IMR-90 (cell line): ENCODE measurements at regions not wholly inside any gene's neighbourhood (a gene's known extent, or its start where the extent isn't known, plus 50 kb on each side); places are given as distances from the start of the nearest gene placed in this dataset.

Experiments used
- ATAC-seq: fragments of 200-7000 bp; cut with Tn5 transposase; 2 replicates; pipeline ENCODE4 v1.9.1; 2020; ENCODE audit warnings: low read depth, mild to moderate bottlenecking, moderate library complexity
- BruUV-seq: library from RNA; stranded (reverse); fragments of 400-500 nt; replicated peaks from 2 replicates; lab custom pipeline; 2021; lab: Mats Ljungman, UMichigan
- CTCF ChIA-PET: fragments of 300-600 bp; formaldehyde crosslinking; extraction: SDS; loops from one replicate; lab custom pipeline; 2021; ENCODE audit warnings: antibody characterized with exemption; lab: Yijun Ruan, JAX
- POLR2A ChIA-PET: fragments of 300-600 bp; sonication (Branson Sonifier 250); formaldehyde crosslinking; loops from one replicate; lab custom pipeline; 2022; ENCODE audit warnings: antibody characterized with exemption; ENCODE audit not compliant: unreplicated experiment; lab: Charles Lee
- DNase-seq: peaks from one replicate; pipeline ENCODE4 v3.0.0; 2013
- H2AFZ ChIP-seq: replicated peaks from 2 replicates; pipeline ENCODE3; 2013; ENCODE audit warnings: low read length, mild to moderate bottlenecking; ENCODE audit not compliant: poor library complexity
- H2AK5ac ChIP-seq: 2 replicates; pipeline ENCODE4 v1.6.1; 2013; ENCODE audit warnings: low read depth, low read length, inconsistent platforms
- H2AK9ac ChIP-seq: replicated peaks from 2 replicates; pipeline ENCODE3; 2013; ENCODE audit warnings: mild to moderate bottlenecking, low read depth, low read length, moderate library complexity; ENCODE audit not compliant: poor library complexity
- H2BK120ac ChIP-seq: 2 replicates; pipeline ENCODE4 v1.6.1; 2013; ENCODE audit warnings: low read depth, low read length, inconsistent platforms
- H2BK15ac ChIP-seq: 3 replicates; pipeline ENCODE4 v1.6.1; 2013; ENCODE audit warnings: low read depth, low read length, inconsistent platforms
- H2BK20ac ChIP-seq: 2 replicates; pipeline ENCODE4 v1.6.1; 2013; ENCODE audit warnings: low read depth, mild to moderate bottlenecking, inconsistent platforms, low read length, moderate library complexity
- H2BK5ac ChIP-seq: 2 replicates; pipeline ENCODE4 v1.6.1; 2013; ENCODE audit warnings: mild to moderate bottlenecking, low read depth, low read length, inconsistent platforms; ENCODE audit not compliant: poor library complexity, severe bottlenecking
- H3K14ac ChIP-seq: replicated peaks from 2 replicates; pipeline ENCODE4 v1.6.1; 2013; ENCODE audit warnings: low read depth, low read length, inconsistent platforms
- H3K18ac ChIP-seq: 2 replicates; pipeline ENCODE4 v1.6.1; 2013; ENCODE audit warnings: low read depth, low read length, control low read depth
- H3K23ac ChIP-seq: 2 replicates; pipeline ENCODE4 v1.6.1; 2013; ENCODE audit warnings: low read depth, low read length, inconsistent platforms
- H3K27ac ChIP-seq: 2 replicates; pipeline ENCODE4 v1.5.1; 2013; ENCODE audit warnings: mild to moderate bottlenecking, control low read depth, low read length; ENCODE audit not compliant: insufficient read depth
- H3K27me3 ChIP-seq: 2 replicates; pipeline ENCODE4 v1.6.1; 2013; ENCODE audit warnings: low read length; ENCODE audit not compliant: control insufficient read depth, insufficient read depth
- H3K36me3 ChIP-seq: 2 replicates; pipeline ENCODE4 v1.6.1; 2013; ENCODE audit warnings: low read length, mixed read lengths; ENCODE audit not compliant: control insufficient read depth, insufficient read depth
- H3K4ac ChIP-seq: 2 replicates; pipeline ENCODE4 v1.6.1; 2013; ENCODE audit warnings: low read depth, low read length, inconsistent platforms
- H3K4me1 ChIP-seq: 2 replicates; pipeline ENCODE4 v1.6.1; 2013; ENCODE audit warnings: low read length, mixed read lengths; ENCODE audit not compliant: control insufficient read depth, insufficient read depth
- H3K4me2 ChIP-seq: 2 replicates; pipeline ENCODE4 v1.6.1; 2013; ENCODE audit warnings: low read depth, mild to moderate bottlenecking, control low read depth, low read length, moderate library complexity
- H3K4me3 ChIP-seq: 2 replicates; pipeline ENCODE4 v1.5.1; 2013; ENCODE audit warnings: low read depth, mild to moderate bottlenecking, control low read depth, low read length, moderate library complexity; ENCODE audit not compliant: insufficient read depth
- H3K56ac ChIP-seq: 2 replicates; pipeline ENCODE4 v1.6.1; 2013; ENCODE audit warnings: low read length, inconsistent platforms; ENCODE audit not compliant: insufficient read depth; ENCODE audit errors: extremely low read depth
- H3K79me1 ChIP-seq, 2 experiments: 2 replicates each; pipeline ENCODE4 v1.6.1; 2013; ENCODE audit warnings: low read length in 2 of 2, inconsistent platforms in 1 of 2, low read depth in 1 of 2
- H3K9ac ChIP-seq: 2 replicates; pipeline ENCODE4 v1.6.1; 2013; ENCODE audit warnings: low read depth, low read length, control low read depth
- H3K9me1 ChIP-seq: 2 replicates; pipeline ENCODE4 v1.6.1; 2013; ENCODE audit warnings: low read length, inconsistent platforms; ENCODE audit not compliant: insufficient read depth
- H3K9me3 ChIP-seq: 2 replicates; pipeline ENCODE4 v1.6.1; 2013; ENCODE audit warnings: low read length; ENCODE audit not compliant: control insufficient read depth, insufficient read depth
- H4K20me1 ChIP-seq: 2 replicates; pipeline ENCODE4 v1.6.1; 2013; ENCODE audit warnings: low read length, inconsistent platforms; ENCODE audit not compliant: insufficient read depth
- H4K5ac ChIP-seq: 2 replicates; pipeline ENCODE4 v1.6.1; 2013; ENCODE audit warnings: mild to moderate bottlenecking, low read depth, low read length, control low read depth
- H4K8ac ChIP-seq, 2 experiments: 2 replicates each; pipeline ENCODE4 v1.6.1; 2013; ENCODE audit warnings: low read depth in 2 of 2, low read length in 2 of 2, control low read depth in 1 of 2, inconsistent platforms in 1 of 2
- H4K91ac ChIP-seq: 2 replicates; pipeline ENCODE4 v1.6.1; 2013; ENCODE audit warnings: low read depth, low read length, inconsistent platforms; ENCODE audit not compliant: insufficient read depth
- BHLHE40 ChIP-seq: fragments of 150-350 bp; IDR thresholded peaks from 2 replicates; pipeline ENCODE4 v1.6.1; 2016; ENCODE audit warnings: mild to moderate bottlenecking, low read depth, low read length
- CEBPB ChIP-seq: IDR thresholded peaks from 2 replicates; pipeline ENCODE4 v1.6.1; 2012; ENCODE audit warnings: low read depth, low read length, improper control_type of control experiment
- CTCF ChIP-seq: conservative IDR thresholded peaks from 2 replicates; pipeline ENCODE4 v1.5.1; 2012; ENCODE audit warnings: mild to moderate bottlenecking, low read depth, low read length, improper control_type of control experiment
- FOS ChIP-seq: fragments of 150-350 bp; IDR thresholded peaks from 2 replicates; pipeline ENCODE4 v1.6.1; 2016; ENCODE audit warnings: low read depth, low read length
- MAFK ChIP-seq: IDR thresholded peaks from 2 replicates; pipeline ENCODE4 v1.6.1; 2012; ENCODE audit warnings: low read depth, low read length, improper control_type of control experiment
- MAZ ChIP-seq: IDR thresholded peaks from 2 replicates; pipeline ENCODE4 v1.6.1; 2012; ENCODE audit warnings: low read depth, mild to moderate bottlenecking, low read length, improper control_type of control experiment, moderate library complexity, borderline replicate concordance
- NFE2L2 ChIP-seq: fragments of 150-350 bp; IDR thresholded peaks from 2 replicates; pipeline ENCODE4 v1.6.1; 2016; ENCODE audit warnings: low read depth, mild to moderate bottlenecking, low read length
- POLR2A ChIP-seq: IDR thresholded peaks from 2 replicates; pipeline ENCODE4 v1.6.1; 2012; ENCODE audit warnings: mild to moderate bottlenecking, low read depth, low read length
- RCOR1 ChIP-seq: IDR thresholded peaks from 2 replicates; pipeline ENCODE4 v1.6.1; 2012; ENCODE audit warnings: mild to moderate bottlenecking, low read length, improper control_type of control experiment; ENCODE audit not compliant: insufficient replicate concordance
- RFX5 ChIP-seq: IDR thresholded peaks from 2 replicates; pipeline ENCODE4 v1.8.0; 2012; ENCODE audit warnings: low read depth, mild to moderate bottlenecking, low read length, moderate library complexity
- SMC3 ChIP-seq: fragments of 150-350 bp; IDR thresholded peaks from 2 replicates; pipeline ENCODE4 v1.6.1; 2016; ENCODE audit warnings: low read depth, mild to moderate bottlenecking, antibody characterized with exemption, low read length, moderate library complexity
- USF2 ChIP-seq: fragments of 150-350 bp; IDR thresholded peaks from 2 replicates; pipeline ENCODE4 v1.6.1; 2017; ENCODE audit warnings: mild to moderate bottlenecking, antibody characterized with exemption, low read length, low read depth
- WGBS, 2 experiments: methylation state at CpG; one replicate each; pipeline versions ENCODE4 v1.1.5 to v1.1.7; 2013; ENCODE audit warnings: missing lambda C conversion rate in 2 of 2; ENCODE audit not compliant: insufficient read length in 1 of 2; ENCODE audit errors: extremely low coverage in 2 of 2; 5-methylcytosine and 5-hydroxymethylcytosine counted together
- dilution Hi-C: fragments of 300-500 bp; cut with HindIII; formaldehyde crosslinking; loops from one replicate; pipeline ENCODE4 v1.14.3; 2018; ENCODE audit warnings: low sequenced_read_pairs; ENCODE audit not compliant: unreplicated experiment
- in situ Hi-C: fragments of 300-500 bp; cut with MboI; formaldehyde crosslinking; loops from 3 replicates; pipeline ENCODE4 v1.14.3; 2019; ENCODE audit warnings: low sequenced_read_pairs, inconsistent platforms, mixed read lengths
- intact Hi-C: fragments of 100-400 bp; cut with micrococcal nuclease; formaldehyde crosslinking; loops from 2 replicates; pipeline ENCODE4 v1.10.0; 2022

- Histone ChIP-seq H2AK9ac (no peak overlapping the region), H3K14ac (no peak overlapping the region), H3K27me3 (no peaks in the 10 kb centered on the region), H3K23ac (no peak overlapping the region), H2BK5ac (no peak overlapping the region), H4K8ac (no peak overlapping the region), H3K9ac (no peak overlapping the region), H2BK20ac (no peak overlapping the region), H3K9me1 (no peaks in the 10 kb centered on the region), H2AFZ (no peak overlapping the region), H4K20me1 (no peaks in the 10 kb centered on the region), H3K18ac (no peak overlapping the region), H2BK120ac (no peak overlapping the region), H4K5ac (no peak overlapping the region), H3K9me3 (peaks cover 50% of the 10 kb centered on the region), H3K56ac (no peak overlapping the region), H2AK5ac (no peak overlapping the region), H3K4me1 (no peaks in the 10 kb centered on the region), H2BK15ac (no peak overlapping the region), H3K4me3 (no peak overlapping the region), H3K4ac (no peak overlapping the region), H4K91ac (no peak overlapping the region), H3K79me1 (no peaks in the 10 kb centered on the region), H3K36me3 (no peaks in the 10 kb centered on the region), H3K27ac (no peak overlapping the region), H3K4me2 (no peak overlapping the region)
- dilution Hi-C loops (no loop called here), intact Hi-C loops (no loop called here), in situ Hi-C loops (no loop called here)
- DNase-seq (no peak), ATAC-seq (no peak)
- TF ChIP-seq RCOR1 = no peak
- TF ChIP-seq MAFK = no peak
- TF ChIP-seq SMC3 = no peak
- TF ChIP-seq USF2 = no peak
- no peak for TF ChIP-seq CTCF
- no peak for TF ChIP-seq BHLHE40
- TF ChIP-seq MAZ = no peak
- TF ChIP-seq NFE2L2 = no peak
- no peak for TF ChIP-seq RFX5
- no peak for TF ChIP-seq CEBPB
- TF ChIP-seq FOS = no peak
- no peak for TF ChIP-seq POLR2A
- no TSS peak for BruUV-seq
- ChIA-PET CTCF (no interaction called here), POLR2A (no interaction called here)
- no CpG with 5 or more reads among the region's 9 CpGs for WGBS, 2 experiments
Observed at GRCh38 chr10:131657985-131658330, 242.8 kb upstream of the PPP2R2D start.
